ENCODE measurements at regions not wholly inside any gene's neighbourhood (a gene's known extent, or its start where the extent isn't known, plus 50 kb on each side); places are given as distances from the start of the nearest gene placed in this dataset.

DNA sequence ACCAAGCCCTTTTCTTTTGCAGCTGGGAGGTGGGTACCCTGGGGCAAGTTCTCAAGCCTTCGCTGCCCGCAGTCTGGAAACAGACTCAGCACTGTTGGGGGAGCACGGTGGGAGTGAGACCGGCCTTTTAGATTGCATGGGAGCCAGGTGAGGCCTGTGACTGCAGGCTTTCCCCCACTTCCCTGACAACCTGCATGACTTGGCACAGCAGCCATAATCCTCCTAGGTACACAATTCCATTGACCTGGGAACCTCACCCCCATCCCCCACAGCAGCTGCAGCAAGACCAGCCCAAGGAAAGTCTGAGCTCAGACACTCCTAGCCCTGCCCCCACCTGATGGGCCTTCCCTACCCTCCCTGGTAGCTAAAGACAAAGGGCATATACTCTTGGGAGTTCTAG lies 52.2 kb upstream of the CCDC80 start:
- H3K79me2 ChIP-seq (ENCODE audit: insufficient read depth, low read length): no peaks in the 10 kb centered on the region
- H3K9ac ChIP-seq (ENCODE audit: low read length): no peak overlapping the region
- H2AFZ ChIP-seq (ENCODE audit: low read depth, low read length, severe bottlenecking): no peak overlapping the region
- H3K27ac ChIP-seq (ENCODE audit: low read depth, low read length): no peak overlapping the region
- H3K9me2 ChIP-seq (replicated peaks; ENCODE audit: insufficient read depth, low read length): no peaks in the 10 kb centered on the region
- H3K27me3 ChIP-seq (ENCODE audit: low read length): no peaks in the 10 kb centered on the region
- H3F3A ChIP-seq (ENCODE audit: insufficient read depth): no peaks in the 10 kb centered on the region
- H3K4me3 ChIP-seq (ENCODE audit: insufficient read depth, low read length, poor library complexity, severe bottlenecking): no peak overlapping the region
- H4K20me1 ChIP-seq (ENCODE audit: low read depth, low read length): no peaks in the 10 kb centered on the region
- H3K36me3 ChIP-seq (ENCODE audit: low read length): no peaks in the 10 kb centered on the region
- no peak overlapping the region for H3K4me2 ChIP-seq (ENCODE audit: low read depth, low read length, poor library complexity, severe bottlenecking)
- TF ChIP-seq, protein P1, sequence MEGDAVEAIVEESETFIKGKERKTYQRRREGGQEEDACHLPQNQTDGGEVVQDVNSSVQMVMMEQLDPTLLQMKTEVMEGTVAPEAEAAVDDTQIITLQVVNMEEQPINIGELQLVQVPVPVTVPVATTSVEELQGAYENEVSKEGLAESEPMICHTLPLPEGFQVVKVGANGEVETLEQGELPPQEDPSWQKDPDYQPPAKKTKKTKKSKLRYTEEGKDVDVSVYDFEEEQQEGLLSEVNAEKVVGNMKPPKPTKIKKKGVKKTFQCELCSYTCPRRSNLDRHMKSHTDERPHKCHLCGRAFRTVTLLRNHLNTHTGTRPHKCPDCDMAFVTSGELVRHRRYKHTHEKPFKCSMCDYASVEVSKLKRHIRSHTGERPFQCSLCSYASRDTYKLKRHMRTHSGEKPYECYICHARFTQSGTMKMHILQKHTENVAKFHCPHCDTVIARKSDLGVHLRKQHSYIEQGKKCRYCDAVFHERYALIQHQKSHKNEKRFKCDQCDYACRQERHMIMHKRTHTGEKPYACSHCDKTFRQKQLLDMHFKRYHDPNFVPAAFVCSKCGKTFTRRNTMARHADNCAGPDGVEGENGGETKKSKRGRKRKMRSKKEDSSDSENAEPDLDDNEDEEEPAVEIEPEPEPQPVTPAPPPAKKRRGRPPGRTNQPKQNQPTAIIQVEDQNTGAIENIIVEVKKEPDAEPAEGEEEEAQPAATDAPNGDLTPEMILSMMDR (IDR thresholded peaks at IDR 0.05; ENCODE audit: insufficient read depth, low read length, poor library complexity, severe bottlenecking): no peak
- no peak for TF ChIP-seq EZH2phosphoT487 (conservative IDR thresholded peaks at IDR 0.05; ENCODE audit: low read length)
- H3K9me3 ChIP-seq (ENCODE audit: insufficient read depth, low read length): no peaks in the 10 kb centered on the region

Data from SU-DHL-6 (cell line).